ENCODE measurements at regions not wholly inside any gene's neighbourhood (a gene's known extent, or its start where the extent isn't known, plus 50 kb on each side); places are given as distances from the start of the nearest gene placed in this dataset.
"Not testable (repeated sequence)": the region's sequence is repeated elsewhere in the genome, so short reads cannot be mapped to it uniquely, and the experiment has no call there.

DNA sequence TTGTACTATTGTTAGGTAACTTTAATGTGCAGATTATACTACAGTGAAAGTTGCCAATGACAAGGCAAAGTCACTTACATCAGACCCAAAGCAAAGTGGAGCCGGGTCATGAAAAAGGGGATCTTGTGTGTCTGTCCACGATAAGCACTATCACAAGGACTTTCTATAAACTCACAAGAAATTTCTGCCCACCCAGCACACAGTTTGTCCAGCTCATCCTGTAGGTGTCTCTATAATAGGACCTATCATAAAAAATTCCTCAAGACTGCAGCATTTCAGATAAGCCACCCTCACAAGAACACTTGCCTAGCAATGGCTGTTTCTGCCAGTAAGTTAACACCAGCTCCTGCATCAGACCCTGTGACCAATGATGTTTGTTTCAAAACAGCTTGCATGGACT is 335.9 kb downstream of the OR4F29 start:
- not testable (repeated sequence) for FAIRE-seq; DNase-seq (ENCODE audit: low spot score)

DNA sequence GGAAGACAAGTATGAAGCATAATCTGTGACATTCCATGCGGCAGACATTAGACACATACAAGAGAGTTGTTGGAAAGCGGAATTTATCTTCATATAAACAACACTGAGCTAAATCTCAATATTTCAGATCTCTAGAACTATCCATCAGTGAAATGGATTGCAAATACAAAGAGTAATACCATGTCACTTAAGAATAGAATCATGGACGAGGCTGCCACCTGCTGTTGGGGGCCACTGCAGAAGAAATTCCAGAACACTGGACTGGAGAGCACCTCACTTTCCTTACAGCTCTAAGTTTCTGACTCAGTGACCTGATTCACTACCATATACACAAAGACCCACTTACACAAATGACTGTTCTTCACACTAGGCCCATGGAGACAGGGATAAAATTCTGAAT is 346.7 kb downstream of the OR4F29 start:
- DNase-seq (ENCODE audit: low spot score); FAIRE-seq: not testable (repeated sequence)

DNA sequence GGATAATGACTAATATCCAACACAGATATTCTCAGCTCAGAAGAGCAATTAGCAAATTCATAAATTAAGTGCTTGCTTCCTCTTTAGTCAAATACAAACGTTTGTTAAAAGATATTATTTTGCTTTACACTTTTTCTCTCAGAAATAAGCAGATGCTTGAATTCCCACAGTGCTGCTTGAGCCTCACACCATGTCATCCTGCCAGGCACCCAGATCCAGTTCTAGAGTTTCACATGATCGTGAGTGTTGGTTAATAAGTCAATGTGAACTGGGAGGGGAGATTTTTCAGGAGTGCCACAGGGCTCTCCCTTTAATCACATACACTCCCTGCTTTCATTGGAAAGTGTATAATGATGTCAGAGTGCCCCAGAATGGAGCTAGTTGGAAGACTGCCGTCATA is 352.0 kb downstream of the OR4F29 start:
- not testable (repeated sequence) for DNase-seq (ENCODE audit: low spot score); FAIRE-seq

DNA sequence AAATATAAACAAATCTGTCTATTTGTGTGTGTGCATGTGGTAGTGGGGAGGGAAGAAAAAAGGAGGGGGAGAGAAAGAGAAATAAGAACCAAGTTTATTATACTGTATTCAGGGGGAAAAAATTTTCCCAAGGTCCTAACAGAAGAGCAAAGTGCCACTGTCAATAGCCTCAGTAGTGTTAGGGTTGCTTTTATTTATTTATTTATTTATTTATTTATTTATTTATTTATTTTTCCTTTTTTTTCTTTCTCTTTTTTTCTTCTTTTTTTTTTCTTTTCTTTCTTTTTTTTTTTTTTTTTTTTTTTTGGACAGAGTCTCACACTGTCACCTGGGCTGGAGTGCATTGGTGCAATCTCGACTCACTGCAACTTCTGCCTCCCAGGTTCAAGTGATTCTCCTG is 352.7 kb downstream of the OR4F29 start:
- not testable (repeated sequence) for DNase-seq (ENCODE audit: low spot score); FAIRE-seq

DNA sequence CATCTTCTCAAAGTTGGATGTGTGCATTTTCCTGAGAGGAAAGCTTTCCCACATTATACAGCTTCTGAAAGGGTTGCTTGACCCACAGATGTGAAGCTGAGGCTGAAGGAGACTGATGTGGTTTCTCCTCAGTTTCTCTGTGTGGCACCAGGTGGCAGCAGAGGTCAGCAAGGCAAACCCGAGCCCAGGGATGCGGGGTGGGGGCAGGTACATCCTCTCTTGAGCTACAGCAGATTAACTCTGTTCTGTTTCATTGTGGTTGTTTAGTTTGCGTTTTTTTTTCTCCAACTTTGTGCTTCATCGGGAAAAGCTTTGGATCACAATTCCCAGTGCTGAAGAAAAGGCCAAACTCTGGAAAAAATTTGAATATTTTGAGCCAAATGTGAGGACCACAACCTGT is 360.2 kb downstream of the OR4F29 start:
- not testable (repeated sequence) for FAIRE-seq; DNase-seq (ENCODE audit: low spot score)

DNA sequence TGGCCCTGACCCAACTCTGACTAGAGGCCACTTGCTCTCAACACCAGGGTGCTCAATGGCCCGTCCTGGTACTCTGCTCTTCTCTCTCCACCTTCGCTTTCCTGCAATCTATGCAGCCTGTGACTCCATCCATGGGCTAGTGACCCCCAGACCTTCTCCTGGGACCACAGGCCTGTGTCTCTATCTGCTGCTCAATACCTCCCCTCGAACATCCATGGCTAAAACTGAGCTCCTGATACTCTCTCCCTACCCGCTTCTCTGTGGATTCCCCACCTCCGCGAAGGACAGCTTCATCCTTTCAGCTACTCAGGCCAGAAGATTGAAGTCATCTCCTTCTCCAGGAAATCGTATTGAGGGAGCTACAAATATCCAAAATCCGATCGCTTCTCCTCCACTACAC is 363.4 kb downstream of the OR4F29 start:
- FAIRE-seq; DNase-seq (ENCODE audit: low spot score): not testable (repeated sequence)

DNA sequence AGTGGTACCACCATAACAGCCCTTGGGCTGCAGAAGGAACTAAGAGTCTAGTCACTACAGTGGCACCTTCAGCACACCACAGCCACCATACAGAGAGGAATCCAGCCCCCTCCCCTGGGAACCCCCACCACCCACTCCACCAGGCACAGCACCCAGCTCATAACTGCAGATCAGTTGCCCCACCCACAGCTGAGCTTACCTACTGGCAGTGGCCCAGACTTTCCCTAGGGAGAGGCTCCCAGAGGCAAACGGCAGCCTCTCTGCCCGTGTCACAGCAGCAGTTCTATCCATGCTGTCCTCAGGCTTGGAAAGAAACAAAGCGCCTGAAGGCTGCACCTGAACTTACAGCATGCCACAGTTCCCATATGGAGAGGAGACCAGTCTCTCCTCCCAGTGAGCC is 372.3 kb downstream of the OR4F29 start:
- not testable (repeated sequence) for FAIRE-seq; DNase-seq (ENCODE audit: low spot score)

DNA sequence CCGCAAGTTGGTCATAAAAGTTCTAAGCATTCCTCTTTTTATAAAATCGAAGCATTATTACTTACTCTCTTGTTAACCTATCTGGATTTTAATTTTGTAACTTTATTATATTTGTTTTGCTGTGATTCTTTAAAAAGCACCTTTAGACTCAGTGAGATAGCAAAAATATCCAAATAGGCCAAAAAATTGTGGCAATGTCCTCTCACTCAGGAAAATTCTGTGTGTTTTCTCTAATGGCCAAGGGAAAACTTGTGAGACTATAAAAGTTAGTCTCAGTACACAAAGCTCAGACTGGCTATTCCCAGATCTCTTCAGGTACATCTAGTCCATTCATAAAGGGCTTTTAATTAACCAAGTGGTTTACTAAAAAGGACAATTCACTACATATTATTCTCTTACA is 386.4 kb downstream of the OR4F29 start, which contains the start of gene OR4F5:
Gene OR4F5, plus strand, starts transcription at position 301 of the 400 bp plus-strand sequence.
- DNase-seq (ENCODE audit: low spot score): not testable (repeated sequence)
- peak; percentile 61 for FAIRE-seq

DNA sequence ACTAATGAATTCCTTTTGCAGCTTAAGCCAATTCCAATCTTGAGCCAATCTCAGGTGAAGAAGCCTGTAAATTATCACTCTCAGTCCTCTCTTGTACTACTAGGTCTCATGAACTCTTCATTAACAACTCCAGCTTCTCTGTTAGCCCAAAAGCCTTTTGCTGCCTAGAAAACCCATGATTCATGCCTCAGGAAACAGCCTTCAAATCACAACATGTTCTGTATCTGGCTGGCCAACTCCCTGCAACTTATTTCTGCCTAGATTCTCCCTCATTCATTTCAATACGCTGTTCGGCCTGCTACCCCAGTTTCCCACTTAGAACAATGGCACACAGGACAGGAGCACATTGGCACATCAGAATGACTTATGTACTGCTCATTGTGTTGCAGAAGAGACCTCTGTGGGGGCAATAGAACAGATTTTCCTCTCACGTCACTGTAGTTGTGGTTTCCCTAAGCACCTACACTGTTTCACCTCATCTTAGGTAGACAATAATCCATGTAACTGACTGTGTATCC is 395.4 kb downstream of the OR4F29 start:
- not testable (repeated sequence) for FAIRE-seq; DNase-seq (ENCODE audit: low spot score)

DNA sequence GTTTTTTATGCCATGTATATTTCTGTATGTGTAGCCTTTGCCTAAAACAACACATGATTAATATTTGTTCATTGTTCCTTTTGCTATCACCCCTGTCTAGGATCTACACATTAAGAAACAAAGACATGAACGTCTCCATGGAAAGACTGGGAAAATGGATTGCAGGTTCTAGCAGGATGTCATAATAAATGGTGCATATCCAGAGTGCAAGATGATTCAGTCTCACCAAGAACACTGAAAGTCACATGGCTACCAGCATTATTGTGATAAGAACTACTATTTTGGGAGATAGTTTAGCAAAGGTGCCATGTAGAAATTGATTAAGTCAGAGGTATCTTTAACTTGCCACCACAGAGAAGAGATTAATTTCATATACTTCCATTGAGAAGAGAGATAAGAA is 398.3 kb downstream of the OR4F29 start:
- not testable (repeated sequence) for FAIRE-seq; DNase-seq (ENCODE audit: low spot score)

DNA sequence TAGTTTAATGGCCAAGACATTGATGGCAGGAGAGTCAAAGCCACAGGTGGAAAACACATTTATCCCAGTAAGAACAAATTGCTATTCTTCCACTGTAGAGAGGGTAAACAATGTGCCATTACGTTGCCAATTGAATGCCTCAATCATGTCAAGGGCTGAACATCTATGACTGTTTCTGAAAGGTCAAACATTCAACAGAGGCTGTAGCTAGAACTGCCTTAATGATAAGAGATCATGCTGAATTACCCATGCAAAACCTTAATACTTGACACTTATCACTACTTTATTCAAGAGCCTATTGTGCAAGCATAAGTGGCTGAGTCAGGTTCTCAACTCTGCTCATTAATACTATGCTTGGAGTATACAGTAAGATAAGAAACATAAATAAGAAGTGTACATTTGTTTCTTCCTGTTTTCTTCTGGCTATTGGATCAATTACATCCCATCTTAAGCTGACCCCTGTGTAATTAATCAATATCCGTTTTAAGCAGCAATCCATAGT is 409.5 kb downstream of the OR4F29 start:
- not testable (repeated sequence) for FAIRE-seq; DNase-seq (ENCODE audit: low spot score)

DNA sequence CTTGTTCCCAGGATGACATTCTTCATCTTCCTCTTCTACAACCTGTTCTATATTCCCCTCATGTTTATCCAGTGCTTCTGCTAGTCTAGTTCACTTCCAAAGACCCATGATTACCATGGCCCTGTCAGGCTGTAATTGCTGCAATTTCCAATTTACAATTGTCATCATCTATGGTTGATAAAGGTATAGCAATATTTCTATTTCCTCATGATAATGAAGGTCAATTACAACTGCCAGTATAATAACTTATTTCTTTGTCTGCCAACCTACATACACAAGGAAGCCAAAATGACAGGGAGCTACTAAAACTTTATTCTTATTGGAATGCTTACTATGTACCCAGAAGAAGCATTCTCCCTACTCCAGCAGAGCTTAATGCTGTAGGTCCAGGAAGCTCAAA is 410.3 kb downstream of the OR4F29 start:
- not testable (repeated sequence) for FAIRE-seq; DNase-seq (ENCODE audit: low spot score)

DNA sequence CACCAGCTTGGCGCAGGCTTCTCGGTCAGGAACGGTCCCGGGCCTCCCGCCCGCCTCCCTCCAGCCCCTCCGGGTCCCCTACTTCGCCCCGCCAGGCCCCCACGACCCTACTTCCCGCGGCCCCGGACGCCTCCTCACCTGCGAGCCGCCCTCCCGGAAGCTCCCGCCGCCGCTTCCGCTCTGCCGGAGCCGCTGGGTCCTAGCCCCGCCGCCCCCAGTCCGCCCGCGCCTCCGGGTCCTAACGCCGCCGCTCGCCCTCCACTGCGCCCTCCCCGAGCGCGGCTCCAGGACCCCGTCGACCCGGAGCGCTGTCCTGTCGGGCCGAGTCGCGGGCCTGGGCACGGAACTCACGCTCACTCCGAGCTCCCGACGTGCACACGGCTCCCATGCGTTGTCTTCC is 422.3 kb downstream of the OR4F29 start:
- DNase-seq (ENCODE audit: low spot score); FAIRE-seq: not testable (repeated sequence)

DNA sequence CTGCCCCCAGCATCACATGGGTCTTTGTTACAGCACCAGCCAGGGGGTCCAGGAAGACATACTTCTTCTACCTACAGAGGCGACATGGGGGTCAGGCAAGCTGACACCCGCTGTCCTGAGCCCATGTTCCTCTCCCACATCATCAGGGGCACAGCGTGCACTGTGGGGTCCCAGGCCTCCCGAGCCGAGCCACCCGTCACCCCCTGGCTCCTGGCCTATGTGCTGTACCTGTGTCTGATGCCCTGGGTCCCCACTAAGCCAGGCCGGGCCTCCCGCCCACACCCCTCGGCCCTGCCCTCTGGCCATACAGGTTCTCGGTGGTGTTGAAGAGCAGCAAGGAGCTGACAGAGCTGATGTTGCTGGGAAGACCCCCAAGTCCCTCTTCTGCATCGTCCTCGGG is 434.2 kb downstream of the OR4F29 start:
- FAIRE-seq; DNase-seq (ENCODE audit: low spot score): not testable (repeated sequence)

DNA sequence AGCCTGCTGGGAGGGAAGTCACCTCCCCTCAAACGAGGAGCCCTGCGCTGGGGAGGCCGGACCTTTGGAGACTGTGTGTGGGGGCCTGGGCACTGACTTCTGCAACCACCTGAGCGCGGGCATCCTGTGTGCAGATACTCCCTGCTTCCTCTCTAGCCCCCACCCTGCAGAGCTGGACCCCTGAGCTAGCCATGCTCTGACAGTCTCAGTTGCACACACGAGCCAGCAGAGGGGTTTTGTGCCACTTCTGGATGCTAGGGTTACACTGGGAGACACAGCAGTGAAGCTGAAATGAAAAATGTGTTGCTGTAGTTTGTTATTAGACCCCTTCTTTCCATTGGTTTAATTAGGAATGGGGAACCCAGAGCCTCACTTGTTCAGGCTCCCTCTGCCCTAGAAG is 435.5 kb downstream of the OR4F29 start:
- not testable (repeated sequence) for FAIRE-seq; DNase-seq (ENCODE audit: low spot score)

DNA sequence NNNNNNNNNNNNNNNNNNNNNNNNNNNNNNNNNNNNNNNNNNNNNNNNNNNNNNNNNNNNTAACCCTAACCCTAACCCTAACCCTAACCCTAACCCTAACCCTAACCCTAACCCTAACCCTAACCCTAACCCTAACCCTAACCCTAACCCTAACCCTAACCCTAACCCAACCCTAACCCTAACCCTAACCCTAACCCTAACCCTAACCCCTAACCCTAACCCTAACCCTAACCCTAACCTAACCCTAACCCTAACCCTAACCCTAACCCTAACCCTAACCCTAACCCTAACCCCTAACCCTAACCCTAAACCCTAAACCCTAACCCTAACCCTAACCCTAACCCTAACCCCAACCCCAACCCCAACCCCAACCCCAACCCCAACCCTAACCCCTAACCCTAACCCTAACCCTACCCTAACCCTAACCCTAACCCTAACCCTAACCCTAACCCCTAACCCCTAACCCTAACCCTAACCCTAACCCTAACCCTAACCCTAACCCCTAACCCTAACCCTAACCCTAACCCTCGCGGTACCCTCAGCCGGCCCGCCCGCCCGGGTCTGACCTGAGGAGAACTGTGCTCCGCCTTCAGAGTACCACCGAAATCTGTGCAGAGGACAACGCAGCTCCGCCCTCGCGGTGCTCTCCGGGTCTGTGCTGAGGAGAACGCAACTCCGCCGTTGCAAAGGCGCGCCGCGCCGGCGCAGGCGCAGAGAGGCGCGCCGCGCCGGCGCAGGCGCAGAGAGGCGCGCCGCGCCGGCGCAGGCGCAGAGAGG is 441.3 kb downstream of the OR4F29 start:
- FAIRE-seq; DNase-seq (ENCODE audit: low spot score): not testable (repeated sequence)

Data from RCC 7860 (cell line).